Muscle layer of duodenum (tissue), 2 donors: ENCODE measurements at regions not wholly inside any gene's neighbourhood (a gene's known extent, or its start where the extent isn't known, plus 50 kb on each side); places are given as distances from the start of the nearest gene placed in this dataset.

Experiments
- H3K27ac ChIP-seq: one replicate; pipeline ENCODE4 v1.7.0; 2013; ENCODE audit warnings: mild to moderate bottlenecking, low read length
- H3K27me3 ChIP-seq: one replicate; pipeline ENCODE4 v1.7.0; 2013; ENCODE audit warnings: low read depth, mild to moderate bottlenecking, control low read depth, low read length
- H3K36me3 ChIP-seq, 2 donors: one replicate each; pipeline ENCODE4 v1.7.0; 2013; ENCODE audit warnings: low read length in 2 of 2, control low read depth in 1 of 2, mild to moderate bottlenecking in 1 of 2; ENCODE audit not compliant: insufficient read depth in 2 of 2, control insufficient read depth in 1 of 2
- H3K4me1 ChIP-seq, 2 donors: one replicate each; pipeline ENCODE4 v1.7.0; 2013; ENCODE audit warnings: low read length in 2 of 2, mild to moderate bottlenecking in 2 of 2, control low read depth in 1 of 2, moderate library complexity in 1 of 2; ENCODE audit not compliant: insufficient read depth in 2 of 2, control insufficient read depth in 1 of 2
- H3K4me3 ChIP-seq, 2 donors: one replicate each; pipeline ENCODE4 v1.7.0; 2013; ENCODE audit warnings: low read length in 2 of 2, low read depth in 1 of 2, mild to moderate bottlenecking in 1 of 2
- H3K9me3 ChIP-seq, 2 donors: one replicate each; pipeline ENCODE4 v1.7.0; 2013; ENCODE audit warnings: low read length in 2 of 2, control low read depth in 1 of 2, mild to moderate bottlenecking in 1 of 2; ENCODE audit not compliant: control insufficient read depth in 1 of 2
- donor health status: healthy.

DNA sequence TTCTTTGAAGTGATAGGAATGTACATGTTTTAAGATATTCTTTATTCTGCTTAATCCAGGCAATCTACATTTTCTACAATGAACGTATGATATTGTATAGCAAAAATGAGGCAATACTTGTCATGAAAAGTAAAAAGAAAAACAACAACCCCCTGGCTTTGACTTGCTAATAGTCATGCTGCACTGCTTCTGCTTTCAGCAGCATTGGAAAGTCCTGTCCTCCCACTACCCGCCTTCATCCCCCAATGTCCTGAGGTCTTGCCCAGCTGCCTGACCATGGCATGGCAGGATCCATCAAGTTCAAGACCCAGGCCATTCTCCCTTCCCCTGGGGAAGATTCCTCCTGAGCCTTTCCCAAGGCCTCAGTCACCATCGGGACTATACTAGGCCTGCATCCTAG, 156.5 kb downstream of the SH3BGRL2 start:
- H3K36me3 ChIP-seq, result no peaks in the 10 kb centered on the region
- no peaks in the 10 kb centered on the region for H3K9me3 ChIP-seq
- no peaks in the 10 kb centered on the region for H3K27me3 ChIP-seq

DNA sequence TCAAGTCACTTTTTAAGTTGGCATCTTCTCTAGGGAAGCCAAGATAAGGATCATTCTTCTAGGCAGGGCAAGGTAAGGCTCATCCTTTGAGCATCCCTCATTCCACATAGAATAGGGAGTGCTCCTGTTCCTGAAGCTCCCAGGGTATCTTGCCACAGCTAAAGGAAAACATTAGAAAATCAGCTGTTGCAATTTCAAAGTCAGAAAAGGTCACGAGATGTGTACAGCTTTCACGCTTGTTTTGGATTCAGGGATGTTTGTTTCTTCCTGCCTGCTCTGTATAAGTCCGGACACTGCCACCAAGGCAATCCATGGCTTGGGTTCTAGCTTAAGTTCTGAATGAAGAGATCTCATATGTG, 153.2 kb downstream of the SH3BGRL2 start:
- no peak overlapping the region for H3K4me3 ChIP-seq
- no peak overlapping the region for H3K27ac ChIP-seq
- H3K9me3 ChIP-seq, result no peaks in the 10 kb centered on the region
- H3K27me3 ChIP-seq, result no peaks in the 10 kb centered on the region
- no peaks in the 10 kb centered on the region for H3K36me3 ChIP-seq
- H3K4me1 ChIP-seq, result no peaks in the 10 kb centered on the region

More for the DNA sequence above, 156.5 kb downstream of the SH3BGRL2 start:
- no peaks in the 10 kb centered on the region for H3K4me1 ChIP-seq
- no peak overlapping the region for H3K4me3 ChIP-seq
- H3K27ac ChIP-seq, result no peak overlapping the region

DNA sequence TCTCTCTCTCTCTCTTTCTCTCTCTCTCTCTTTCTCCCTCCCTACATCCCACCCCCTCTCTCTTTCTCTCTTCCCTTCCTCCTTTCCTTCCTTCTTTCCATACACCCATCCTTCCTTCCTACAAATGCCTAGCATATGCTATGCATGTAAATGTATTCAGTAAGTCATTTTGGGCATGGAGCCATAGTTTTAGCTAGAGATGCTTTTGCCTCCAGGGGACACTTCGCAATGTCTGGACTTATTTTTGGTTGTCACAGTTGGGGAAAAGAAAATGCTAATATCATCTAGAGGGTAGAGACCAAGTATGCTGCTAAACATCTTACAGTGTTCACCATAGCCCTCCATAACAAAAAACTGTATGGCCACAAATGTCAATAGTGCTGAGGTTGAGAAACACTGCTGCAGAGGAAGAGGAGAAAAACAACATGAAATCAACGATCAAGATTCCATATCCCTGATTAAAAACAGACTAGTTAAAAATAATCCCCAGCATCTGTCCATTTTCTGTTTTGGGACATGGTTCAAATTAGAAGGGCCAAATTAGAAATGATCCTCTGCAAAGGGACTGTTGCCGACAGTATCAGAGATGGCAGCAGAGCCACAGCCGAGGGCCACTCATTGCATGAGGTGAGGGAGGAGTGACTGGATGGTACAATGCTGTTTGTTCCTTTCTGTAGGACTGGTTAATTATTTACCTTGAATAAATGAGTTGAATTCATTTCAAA, 152.7 kb downstream of the SH3BGRL2 start:
- no peak overlapping the region for H3K27ac ChIP-seq
- H3K27me3 ChIP-seq, result no peaks in the 10 kb centered on the region
- no peaks in the 10 kb centered on the region for H3K36me3 ChIP-seq
- H3K9me3 ChIP-seq, result no peaks in the 10 kb centered on the region
- H3K4me3 ChIP-seq, result no peak overlapping the region
- no peaks in the 10 kb centered on the region for H3K4me1 ChIP-seq

DNA sequence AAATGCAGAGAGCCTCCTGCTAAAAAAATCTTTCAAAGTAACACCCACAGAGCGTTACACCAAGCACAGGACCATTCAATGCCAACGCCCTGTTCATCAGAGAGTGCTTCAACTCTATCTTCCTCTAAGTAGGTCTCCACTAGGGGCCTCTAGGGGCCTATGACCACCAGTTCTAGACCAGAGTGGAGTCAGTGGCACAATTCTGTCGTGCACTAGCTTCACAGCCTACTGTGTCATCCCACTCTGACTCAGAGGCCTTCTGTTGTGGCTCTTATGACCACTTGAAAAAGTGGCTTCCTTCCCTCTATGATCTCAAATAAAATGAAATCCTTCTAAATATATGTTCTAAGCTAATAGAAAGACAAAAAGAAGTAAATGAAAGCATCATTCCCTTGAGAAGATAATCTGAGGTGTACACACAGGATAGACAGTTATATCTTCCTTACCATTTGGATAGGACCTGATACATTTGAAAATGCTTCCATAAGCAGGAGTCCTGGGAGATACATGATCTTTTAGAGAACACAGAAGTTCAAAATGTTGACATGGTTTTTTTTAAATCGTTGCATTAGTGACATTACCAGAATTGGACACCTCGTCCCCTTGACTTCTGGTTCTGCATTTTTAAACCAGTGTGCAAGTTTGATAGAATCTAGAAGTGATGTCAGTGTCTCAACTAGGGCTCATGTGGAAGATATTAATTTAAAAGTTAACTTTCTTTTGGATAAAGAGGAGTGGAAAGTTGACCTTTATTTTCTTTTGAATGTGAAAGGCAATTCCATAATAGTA, 151.9 kb downstream of the SH3BGRL2 start:
- Histone ChIP-seq H3K27ac (no peak overlapping the region), H3K36me3 (no peaks in the 10 kb centered on the region), H3K9me3 (no peaks in the 10 kb centered on the region), H3K27me3 (no peaks in the 10 kb centered on the region), H3K4me3 (no peak overlapping the region), H3K4me1 (peaks cover 0 to 3% of the 10 kb centered on the region in 2 donors)

DNA sequence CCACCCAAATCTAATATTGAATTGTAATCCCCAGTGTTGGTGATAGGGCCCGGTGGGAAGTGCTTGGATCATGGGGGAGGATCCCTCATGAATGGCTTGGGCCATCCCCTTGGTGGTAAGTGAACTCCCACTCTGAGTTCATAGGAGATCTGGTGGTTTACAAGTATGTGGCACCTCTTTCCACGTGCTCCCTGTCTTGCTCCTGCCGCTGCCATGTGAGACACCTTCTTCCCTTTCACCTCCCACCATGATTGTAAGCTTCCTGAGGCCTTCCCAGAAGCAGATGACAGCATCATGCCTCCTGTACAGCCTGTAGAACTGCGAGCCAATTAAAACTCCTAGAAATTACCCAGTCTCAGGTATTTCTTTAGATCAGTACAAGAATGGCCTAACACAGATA, 150.8 kb downstream of the SH3BGRL2 start:
- Histone ChIP-seq H3K36me3 (no peaks in the 10 kb centered on the region), H3K27me3 (no peaks in the 10 kb centered on the region), H3K27ac (no peak overlapping the region), H3K4me1 (peaks cover 0 to 6% of the 10 kb centered on the region in 2 donors), H3K9me3 (no peaks in the 10 kb centered on the region), H3K4me3 (no peak overlapping the region)

DNA sequence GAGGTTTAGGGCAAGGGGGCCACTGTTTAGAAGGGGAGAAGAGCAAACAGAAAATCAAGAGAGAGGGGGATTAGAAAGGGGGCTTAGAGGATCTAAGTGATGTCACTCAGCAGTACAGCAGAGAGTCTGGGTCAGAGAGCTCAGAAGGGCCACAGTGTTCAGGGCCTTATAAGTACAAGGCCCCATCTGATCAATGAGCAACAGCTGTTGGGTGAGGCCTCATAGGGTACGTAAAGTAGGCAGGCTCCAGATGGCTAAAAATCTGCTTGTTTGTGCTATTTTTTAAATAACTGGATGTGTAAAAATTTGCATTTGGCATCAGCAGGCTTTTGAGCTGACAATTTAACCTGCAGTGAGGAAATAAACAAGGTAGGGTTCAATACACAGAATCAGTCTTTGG, 149.8 kb downstream of the SH3BGRL2 start:
- Histone ChIP-seq H3K36me3 (no peaks in the 10 kb centered on the region), H3K27ac (no peak overlapping the region), H3K4me1 (peaks cover 0 to 6% of the 10 kb centered on the region in 2 donors), H3K4me3 (no peak overlapping the region), H3K27me3 (no peaks in the 10 kb centered on the region), H3K9me3 (no peaks in the 10 kb centered on the region)

DNA sequence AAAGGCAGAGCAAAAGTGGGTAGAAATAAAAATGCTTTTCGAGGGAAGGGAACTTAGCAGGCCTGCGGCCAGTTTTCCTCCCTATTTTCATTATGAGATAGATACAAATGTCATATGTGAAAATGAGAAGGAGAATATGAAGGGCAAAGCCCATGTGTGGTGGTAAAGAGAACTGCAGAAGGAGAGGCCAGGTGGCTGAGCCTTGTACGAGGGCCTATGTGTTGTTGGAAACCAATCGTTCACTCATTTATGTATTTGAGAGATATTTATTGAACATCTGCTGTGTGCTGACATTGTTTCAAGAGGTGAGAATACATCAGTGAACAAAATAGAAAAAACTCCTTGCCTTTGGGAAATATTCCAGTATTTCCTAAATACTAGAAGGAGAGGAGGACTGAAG, 147.7 kb downstream of the SH3BGRL2 start:
- peaks cover 0 to 6% of the 10 kb centered on the region in 2 donors for H3K4me1 ChIP-seq
- H3K36me3 ChIP-seq, result no peaks in the 10 kb centered on the region
- H3K4me3 ChIP-seq, result no peak overlapping the region
- H3K27ac ChIP-seq, result no peak overlapping the region
- H3K27me3 ChIP-seq, result no peaks in the 10 kb centered on the region
- no peaks in the 10 kb centered on the region for H3K9me3 ChIP-seq

DNA sequence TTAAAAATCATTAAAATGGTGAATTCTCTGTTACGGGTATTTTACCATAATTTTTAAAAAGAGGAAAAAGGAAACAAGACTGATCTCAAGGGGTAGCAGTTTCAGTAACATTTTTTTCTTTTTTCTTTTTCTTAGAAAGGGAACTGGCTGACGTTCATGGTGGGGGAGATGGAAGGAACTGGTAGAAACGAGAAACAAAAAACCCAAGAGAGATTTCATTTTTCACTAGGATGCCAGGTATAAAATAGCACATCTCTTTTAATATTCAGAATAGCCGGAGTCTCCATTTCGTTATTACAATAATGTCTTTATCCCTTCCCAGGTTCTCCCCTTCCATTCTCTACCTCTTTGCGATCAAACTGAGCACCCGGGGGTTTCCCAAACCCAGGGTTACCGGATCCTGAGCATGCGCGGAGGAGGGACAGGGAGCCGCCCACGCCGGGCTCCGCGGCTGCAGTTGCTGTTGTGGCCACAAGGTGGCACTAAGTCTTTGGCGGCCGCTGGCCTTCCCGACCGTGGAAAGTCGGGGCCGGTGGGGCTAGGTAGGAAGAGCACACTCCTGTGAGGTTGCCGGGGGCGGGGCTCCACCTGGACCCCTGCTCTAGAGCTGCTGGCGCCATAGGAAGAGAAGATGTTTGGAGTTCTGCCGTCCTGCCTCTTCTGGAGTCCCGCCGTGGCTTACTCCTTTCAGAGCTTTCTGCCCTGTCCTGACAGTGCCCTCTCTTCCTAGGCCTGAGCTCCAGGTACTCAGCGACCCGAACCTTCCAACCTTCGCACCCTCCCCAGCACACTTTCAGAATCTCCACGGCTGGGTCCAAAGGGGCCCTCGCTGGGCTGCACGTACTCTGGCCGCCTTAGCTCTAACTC, 146.8 kb downstream of the SH3BGRL2 start:
- H3K27me3 ChIP-seq, result no peaks in the 10 kb centered on the region
- H3K36me3 ChIP-seq, result no peaks in the 10 kb centered on the region
- H3K4me1 ChIP-seq, result peaks cover 0 to 6% of the 10 kb centered on the region in 2 donors
- H3K9me3 ChIP-seq, result no peaks in the 10 kb centered on the region
- H3K27ac ChIP-seq, result no peak overlapping the region
- peak overlapping the region; percentile 55 to 56 for H3K4me3 ChIP-seq

DNA sequence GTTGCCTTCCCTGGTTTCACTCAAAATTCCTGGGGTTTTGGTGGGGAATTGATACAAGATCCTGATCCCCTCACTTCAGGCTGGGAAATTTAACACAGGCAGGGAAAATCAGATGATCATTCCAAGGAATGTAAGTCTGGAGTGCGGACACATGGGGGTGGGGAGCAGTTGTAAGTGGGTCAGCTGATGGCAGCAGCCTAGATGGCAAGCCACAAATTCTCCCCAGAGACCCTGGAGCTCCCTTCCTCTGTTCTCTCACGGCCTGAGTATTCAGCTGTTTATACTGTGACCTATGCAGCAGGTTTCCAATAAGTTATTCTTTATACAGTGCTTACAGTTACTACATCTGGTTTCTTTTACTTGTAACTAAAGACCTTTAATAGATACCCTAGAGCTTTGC, 144.9 kb downstream of the SH3BGRL2 start:
- H3K4me3 ChIP-seq, result no peak overlapping the region
- no peak overlapping the region for H3K27ac ChIP-seq
- H3K36me3 ChIP-seq, result no peaks in the 10 kb centered on the region
- H3K9me3 ChIP-seq, result no peaks in the 10 kb centered on the region
- H3K27me3 ChIP-seq, result no peaks in the 10 kb centered on the region
- H3K4me1 ChIP-seq, result peaks cover 0 to 6% of the 10 kb centered on the region in 2 donors

DNA sequence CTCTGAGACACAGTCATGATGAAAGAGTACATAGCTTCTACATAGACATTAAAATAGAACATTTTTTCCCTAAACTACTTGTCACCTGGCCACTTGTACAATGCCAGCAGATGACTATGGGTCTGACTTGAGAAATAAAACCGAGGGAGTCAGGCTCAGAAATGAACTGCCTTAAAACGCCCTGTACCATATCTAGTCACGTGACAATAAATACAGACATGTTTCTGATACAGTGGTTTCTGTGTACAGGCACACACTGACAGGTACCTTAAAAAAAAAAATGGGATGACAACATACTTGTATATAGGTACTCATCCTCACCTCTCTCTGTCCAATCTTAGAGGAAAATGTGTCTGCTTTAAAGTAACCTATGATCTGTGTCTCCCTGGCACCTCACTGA, 144.1 kb downstream of the SH3BGRL2 start:
- no peak overlapping the region for H3K4me3 ChIP-seq
- H3K4me1 ChIP-seq, result peaks cover 0 to 6% of the 10 kb centered on the region in 2 donors
- no peaks in the 10 kb centered on the region for H3K36me3 ChIP-seq
- no peak overlapping the region for H3K27ac ChIP-seq
- no peaks in the 10 kb centered on the region for H3K9me3 ChIP-seq
- H3K27me3 ChIP-seq, result no peaks in the 10 kb centered on the region

DNA sequence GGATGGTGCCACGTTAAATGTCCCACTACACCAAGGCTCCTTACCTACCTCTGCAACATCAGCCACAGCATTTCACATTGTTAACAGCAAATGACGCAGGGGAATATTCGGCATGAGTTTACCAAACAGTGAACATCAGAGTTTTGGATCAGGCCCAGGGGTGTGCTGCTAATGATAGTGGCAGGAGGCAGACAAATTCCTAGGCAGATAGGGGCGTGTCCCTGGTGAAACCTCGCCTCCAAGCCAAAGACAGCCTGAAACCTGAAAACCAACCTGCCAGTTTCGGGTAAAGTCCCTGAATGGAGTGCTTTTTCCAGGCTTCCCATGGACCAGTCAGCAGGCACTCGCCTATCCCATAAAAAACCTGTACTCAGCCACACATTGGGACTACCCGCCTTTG, 133.6 kb downstream of the SH3BGRL2 start:
- Histone ChIP-seq H3K27me3 (no peaks in the 10 kb centered on the region), H3K4me1 (no peaks in the 10 kb centered on the region), H3K9me3 (no peaks in the 10 kb centered on the region), H3K36me3 (no peaks in the 10 kb centered on the region), H3K27ac (no peak overlapping the region), H3K4me3 (no peak overlapping the region)
